ENCODE measurements at regions not wholly inside any gene's neighbourhood (a gene's known extent, or its start where the extent isn't known, plus 50 kb on each side); places are given as distances from the start of the nearest gene placed in this dataset.
"Not testable (repeated sequence)": the region's sequence is repeated elsewhere in the genome, so short reads cannot be mapped to it uniquely, and the experiment has no call there.

- TF ChIP-seq EZH2 (IDR thresholded peaks at IDR 0.05; ENCODE audit: low read length); CTCF (optimal IDR thresholded peaks at IDR 0.05 in 1 of 3, IDR thresholded peaks at IDR 0.05 in 1 of 3, conservative IDR thresholded peaks at IDR 0.05 in 1 of 3; ENCODE audit: extremely low read depth in 1 of 3, insufficient read depth in 2 of 3, low read length in 3 of 3): not testable (repeated sequence)
Measured at GRCh38 chr14:54030996-54031395, 74.4 kb upstream of the BMP4 start.
